ENCODE measurements at regions not wholly inside any gene's neighbourhood (a gene's known extent, or its start where the extent isn't known, plus 50 kb on each side); places are given as distances from the start of the nearest gene placed in this dataset.

GRCh38 chr6:15926256-15926655 is 202.6 kb upstream of the MYLIP start:
- TF ChIP-seq CTCF (conservative IDR thresholded peaks at IDR 0.05) (no peak), ZFX (IDR thresholded peaks at IDR 0.05) (no peak)
